HG03378 (cell line): ENCODE measurements at regions not wholly inside any gene's neighbourhood (a gene's known extent, or its start where the extent isn't known, plus 50 kb on each side); places are given as distances from the start of the nearest gene placed in this dataset.

ENCODE experiments used
- ATAC-seq: cut with Tn5 transposase; IDR thresholded peaks from one replicate; pipeline ENCODE4 v1.9.1; 2021; ENCODE audit warnings: mild to moderate bottlenecking, moderate library complexity; ENCODE audit not compliant: unreplicated experiment

GRCh38 chr5:50963971-50964745 lies 297.7 kb downstream of the PARP8 start:
- ATAC-seq, result no peak

- ATAC-seq, result no peak
These were observed 298.6 kb downstream of the PARP8 start for GRCh38 chr5:50964746-50965653.

GRCh38 chr5:50965654-50966375 lies 299.4 kb downstream of the PARP8 start:
- no peak for ATAC-seq

GRCh38 chr5:50967009-50967562 lies 300.6 kb downstream of the PARP8 start:
- no peak for ATAC-seq

- no peak for ATAC-seq
These were observed 301.3 kb downstream of the PARP8 start for GRCh38 chr5:50967563-50968355.

- no peak for ATAC-seq
These were observed 302.1 kb downstream of the PARP8 start for GRCh38 chr5:50968356-50969149.

- no peak for ATAC-seq
These were observed 303.0 kb downstream of the PARP8 start for GRCh38 chr5:50969151-50970031.

GRCh38 chr5:50975840-50976239 lies 309.4 kb downstream of the PARP8 start:
- ATAC-seq, result no peak

GRCh38 chr5:50978924-50979323 lies 312.5 kb downstream of the PARP8 start:
- no peak for ATAC-seq

GRCh38 chr5:50984640-50985039 lies 318.2 kb downstream of the PARP8 start:
- no peak for ATAC-seq

- no peak for ATAC-seq
These were observed 324.0 kb downstream of the PARP8 start for GRCh38 chr5:50990296-50990924.

GRCh38 chr5:50995285-50995942 lies 329.0 kb downstream of the PARP8 start:
- ATAC-seq, result no peak

- ATAC-seq, result no peak
These were observed 334.9 kb downstream of the PARP8 start for GRCh38 chr5:51001227-51001923.

GRCh38 chr5:51002368-51002767 lies 335.9 kb downstream of the PARP8 start:
- ATAC-seq, result no peak

- no peak for ATAC-seq
These were observed 346.6 kb downstream of the PARP8 start for GRCh38 chr5:51013036-51013435.

- ATAC-seq, result no peak
These were observed 352.0 kb downstream of the PARP8 start for GRCh38 chr5:51018423-51018822.

GRCh38 chr5:51024263-51024662 lies 357.8 kb downstream of the PARP8 start:
- no peak for ATAC-seq
